ENCODE measurements at regions not wholly inside any gene's neighbourhood (a gene's known extent, or its start where the extent isn't known, plus 50 kb on each side); places are given as distances from the start of the nearest gene placed in this dataset.
"Not testable (repeated sequence)": the region's sequence is repeated elsewhere in the genome, so short reads cannot be mapped to it uniquely, and the experiment has no call there.

- Histone ChIP-seq H3K4me2 (ENCODE audit: insufficient read depth, low read length) (no peak overlapping the region), H3K4me3 (ENCODE audit: insufficient read depth, low read length) (no peak overlapping the region), H3K36me3 (ENCODE audit: insufficient read depth, low read length) (no peaks in the 10 kb centered on the region), H3K79me2 (ENCODE audit: insufficient read depth, low read length) (no peaks in the 10 kb centered on the region), H3K27ac (ENCODE audit: low read depth, low read length) (no peak overlapping the region), H4K20me1 (ENCODE audit: insufficient read depth, low read length) (no peaks in the 10 kb centered on the region), H2AFZ (ENCODE audit: low read length) (no peak overlapping the region), H3K9me3 (ENCODE audit: low read depth, low read length) (no peaks in the 10 kb centered on the region), H3K4me1 (ENCODE audit: insufficient read depth, low read length) (no peaks in the 10 kb centered on the region), H3K27me3 (ENCODE audit: insufficient read depth, low read length) (no peaks in the 10 kb centered on the region)
- no peak for DNase-seq (ENCODE audit: insufficient read length, low spot score, missing footprints)
- TF ChIP-seq CTCF (IDR thresholded peaks at IDR 0.05; ENCODE audit: extremely low read depth, low read depth, low read length) = no peak
Observed at GRCh38 chr6:14595751-14596150, 478.2 kb downstream of the CD83 start.

GRCh38 chr6:14596410-14596809 is 478.8 kb downstream of the CD83 start:
- Histone ChIP-seq H3K27me3 (ENCODE audit: insufficient read depth, low read length) (no peaks in the 10 kb centered on the region), H3K27ac (ENCODE audit: low read depth, low read length) (no peak overlapping the region), H3K36me3 (ENCODE audit: insufficient read depth, low read length) (no peaks in the 10 kb centered on the region), H3K79me2 (ENCODE audit: insufficient read depth, low read length) (no peaks in the 10 kb centered on the region), H3K4me1 (ENCODE audit: insufficient read depth, low read length) (no peaks in the 10 kb centered on the region), H3K4me3 (ENCODE audit: insufficient read depth, low read length) (no peak overlapping the region), H2AFZ (ENCODE audit: low read length) (no peak overlapping the region), H3K4me2 (ENCODE audit: insufficient read depth, low read length) (no peak overlapping the region), H3K9me3 (ENCODE audit: low read depth, low read length) (no peaks in the 10 kb centered on the region), H4K20me1 (ENCODE audit: insufficient read depth, low read length) (no peaks in the 10 kb centered on the region)
- TF ChIP-seq CTCF (IDR thresholded peaks at IDR 0.05; ENCODE audit: extremely low read depth, low read depth, low read length) = no peak
- DNase-seq (ENCODE audit: insufficient read length, low spot score, missing footprints) = no peak

- H3K4me1 ChIP-seq (ENCODE audit: insufficient read depth, low read length) = no peaks in the 10 kb centered on the region
- H4K20me1 ChIP-seq (ENCODE audit: insufficient read depth, low read length) = no peaks in the 10 kb centered on the region
- H3K27ac ChIP-seq (ENCODE audit: low read depth, low read length) = no peak overlapping the region
- no peaks in the 10 kb centered on the region for H3K27me3 ChIP-seq (ENCODE audit: insufficient read depth, low read length)
- TF ChIP-seq CTCF (IDR thresholded peaks at IDR 0.05; ENCODE audit: extremely low read depth, low read depth, low read length) = no peak
- H3K36me3 ChIP-seq (ENCODE audit: insufficient read depth, low read length) = no peaks in the 10 kb centered on the region
- H3K4me2 ChIP-seq (ENCODE audit: insufficient read depth, low read length) = no peak overlapping the region
- H3K9me3 ChIP-seq (ENCODE audit: low read depth, low read length) = no peaks in the 10 kb centered on the region
- no peak overlapping the region for H3K4me3 ChIP-seq (ENCODE audit: insufficient read depth, low read length)
- H3K79me2 ChIP-seq (ENCODE audit: insufficient read depth, low read length) = no peaks in the 10 kb centered on the region
- no peak for DNase-seq (ENCODE audit: insufficient read length, low spot score, missing footprints)
- H2AFZ ChIP-seq (ENCODE audit: low read length) = no peak overlapping the region
Observed at GRCh38 chr6:14597090-14597489, 479.5 kb downstream of the CD83 start.

GRCh38 chr6:14598017-14598864 is 480.7 kb downstream of the CD83 start:
- no peaks in the 10 kb centered on the region for H3K4me1 ChIP-seq (ENCODE audit: insufficient read depth, low read length)
- no peak overlapping the region for H3K27ac ChIP-seq (ENCODE audit: low read depth, low read length)
- H3K27me3 ChIP-seq (ENCODE audit: insufficient read depth, low read length) = no peaks in the 10 kb centered on the region
- H3K36me3 ChIP-seq (ENCODE audit: insufficient read depth, low read length) = no peaks in the 10 kb centered on the region
- no peak overlapping the region for H3K4me2 ChIP-seq (ENCODE audit: insufficient read depth, low read length)
- H3K79me2 ChIP-seq (ENCODE audit: insufficient read depth, low read length) = no peaks in the 10 kb centered on the region
- no peaks in the 10 kb centered on the region for H3K9me3 ChIP-seq (ENCODE audit: low read depth, low read length)
- no peak for DNase-seq (ENCODE audit: insufficient read length, low spot score, missing footprints)
- no peak overlapping the region for H2AFZ ChIP-seq (ENCODE audit: low read length)
- no peak overlapping the region for H3K4me3 ChIP-seq (ENCODE audit: insufficient read depth, low read length)
- no peak for TF ChIP-seq CTCF (IDR thresholded peaks at IDR 0.05; ENCODE audit: extremely low read depth, low read depth, low read length)
- no peaks in the 10 kb centered on the region for H4K20me1 ChIP-seq (ENCODE audit: insufficient read depth, low read length)

GRCh38 chr6:14600306-14600705 is 482.7 kb downstream of the CD83 start:
- H3K36me3 ChIP-seq (ENCODE audit: insufficient read depth, low read length); H2AFZ ChIP-seq (ENCODE audit: low read length); H3K9me3 ChIP-seq (ENCODE audit: low read depth, low read length); H3K4me1 ChIP-seq (ENCODE audit: insufficient read depth, low read length); DNase-seq (ENCODE audit: insufficient read length, low spot score, missing footprints); H3K27ac ChIP-seq (ENCODE audit: low read depth, low read length); H4K20me1 ChIP-seq (ENCODE audit: insufficient read depth, low read length); H3K27me3 ChIP-seq (ENCODE audit: insufficient read depth, low read length); H3K4me3 ChIP-seq (ENCODE audit: insufficient read depth, low read length); H3K79me2 ChIP-seq (ENCODE audit: insufficient read depth, low read length); H3K4me2 ChIP-seq (ENCODE audit: insufficient read depth, low read length): not testable (repeated sequence)
